ENCODE measurements at regions not wholly inside any gene's neighbourhood (a gene's known extent, or its start where the extent isn't known, plus 50 kb on each side); places are given as distances from the start of the nearest gene placed in this dataset.

- Histone ChIP-seq H3K9ac (ENCODE audit: control insufficient read depth, insufficient read depth, low read length) (no peak overlapping the region), H4K20me1 (ENCODE audit: control insufficient read depth, insufficient read depth) (no peaks in the 10 kb centered on the region), H3K36me3 (ENCODE audit: control insufficient read depth in 2 of 2, insufficient read depth in 2 of 2, low read length in 1 of 2) (no peaks in the 10 kb centered on the region), H3K4me1 (ENCODE audit: control insufficient read depth, insufficient read depth, low read length) (no peaks in the 10 kb centered on the region), H3K27ac (ENCODE audit: control insufficient read depth, insufficient read depth) (no peak overlapping the region), H2AFZ (ENCODE audit: control insufficient read depth, low read depth, low read length) (no peak overlapping the region), H3K9me3 (replicated peaks; ENCODE audit: control insufficient read depth, insufficient read depth, low read length) (no peaks in the 10 kb centered on the region), H3K27me3 (replicated peaks in 1 of 2; ENCODE audit: control insufficient read depth in 2 of 2, insufficient read depth in 2 of 2, low read length in 1 of 2) (peaks cover 0 to 2% of the 10 kb centered on the region in 2 experiments; a peak in 1 of 4 replicates), H3K4me3 (no peak overlapping the region), H3K4me2 (ENCODE audit: control insufficient read depth, insufficient read depth) (no peak overlapping the region), H3K79me2 (ENCODE audit: control insufficient read depth, insufficient read depth, low read length) (no peaks in the 10 kb centered on the region)
- in situ Hi-C loops (cut with MboI) (no loop called here), intact Hi-C loops (cut with micrococcal nuclease; ENCODE audit: unreplicated experiment) (no loop called here)
- CTCF ChIA-PET: interaction anchor here (2.4 kb wide), 1 partner anchor 19 kb away, joined by 7 read pairs; no protein-coding TSS in a partner anchor
- BruUV-seq (replicated peaks): no TSS peak
- RAD21 ChIA-PET (ENCODE audit: unreplicated experiment): no interaction called here
- no peak for DNase-seq (ENCODE audit: low read depth, low spot score)
- FAIRE-seq: no peak
- SMC1A ChIA-PET (ENCODE audit: uncharacterized antibody, unreplicated experiment): no interaction called here
- 77% methylated on average over 1 of the region's 1 CpG for WGBS (ENCODE audit: insufficient coverage, insufficient replicate concordance, low lambda C conversion rate, missing lambda C conversion rate)
- no peak for ATAC-seq
- POLR2A ChIA-PET: no interaction called here
- TF ChIP-seq SIN3A (IDR thresholded peaks at IDR 0.05; ENCODE audit: low read depth, low read length) (no peak), ATF2 (IDR thresholded peaks at IDR 0.05; ENCODE audit: low read length) (no peak), IRF5 (IDR thresholded peaks at IDR 0.05; ENCODE audit: borderline replicate concordance) (no peak), ZNF274 (IDR thresholded peaks at IDR 0.05; ENCODE audit: insufficient read depth, insufficient read length) (no peak), ZBED1 (IDR thresholded peaks at IDR 0.05; ENCODE audit: borderline replicate concordance) (no peak), PRDM15 (CRISPR knock-in tag; IDR thresholded peaks at IDR 0.05) (no peak), MEF2B (IDR thresholded peaks at IDR 0.05; ENCODE audit: partially characterized antibody, poor library complexity, severe bottlenecking) (no peak), TAF1 (IDR thresholded peaks at IDR 0.05; ENCODE audit: borderline replicate concordance, low read depth, low read length) (no peak), PAX5 (IDR thresholded peaks at IDR 0.05; ENCODE audit: borderline replicate concordance, low read depth, low read length) (no peak), BCL11A (IDR thresholded peaks at IDR 0.05; ENCODE audit: low read depth, low read length) (no peak), IRF3 (IDR thresholded peaks at IDR 0.05) (no peak), ZNF384 (IDR thresholded peaks at IDR 0.05; ENCODE audit: borderline replicate concordance, low read depth, low read length) (no peak)
These were observed 138.3 kb downstream of the FAM124B start for GRCh38 chr2:224263571-224264043.

All from GM12878 (cell line).